ENCODE measurements at regions not wholly inside any gene's neighbourhood (a gene's known extent, or its start where the extent isn't known, plus 50 kb on each side); places are given as distances from the start of the nearest gene placed in this dataset.

DNA sequence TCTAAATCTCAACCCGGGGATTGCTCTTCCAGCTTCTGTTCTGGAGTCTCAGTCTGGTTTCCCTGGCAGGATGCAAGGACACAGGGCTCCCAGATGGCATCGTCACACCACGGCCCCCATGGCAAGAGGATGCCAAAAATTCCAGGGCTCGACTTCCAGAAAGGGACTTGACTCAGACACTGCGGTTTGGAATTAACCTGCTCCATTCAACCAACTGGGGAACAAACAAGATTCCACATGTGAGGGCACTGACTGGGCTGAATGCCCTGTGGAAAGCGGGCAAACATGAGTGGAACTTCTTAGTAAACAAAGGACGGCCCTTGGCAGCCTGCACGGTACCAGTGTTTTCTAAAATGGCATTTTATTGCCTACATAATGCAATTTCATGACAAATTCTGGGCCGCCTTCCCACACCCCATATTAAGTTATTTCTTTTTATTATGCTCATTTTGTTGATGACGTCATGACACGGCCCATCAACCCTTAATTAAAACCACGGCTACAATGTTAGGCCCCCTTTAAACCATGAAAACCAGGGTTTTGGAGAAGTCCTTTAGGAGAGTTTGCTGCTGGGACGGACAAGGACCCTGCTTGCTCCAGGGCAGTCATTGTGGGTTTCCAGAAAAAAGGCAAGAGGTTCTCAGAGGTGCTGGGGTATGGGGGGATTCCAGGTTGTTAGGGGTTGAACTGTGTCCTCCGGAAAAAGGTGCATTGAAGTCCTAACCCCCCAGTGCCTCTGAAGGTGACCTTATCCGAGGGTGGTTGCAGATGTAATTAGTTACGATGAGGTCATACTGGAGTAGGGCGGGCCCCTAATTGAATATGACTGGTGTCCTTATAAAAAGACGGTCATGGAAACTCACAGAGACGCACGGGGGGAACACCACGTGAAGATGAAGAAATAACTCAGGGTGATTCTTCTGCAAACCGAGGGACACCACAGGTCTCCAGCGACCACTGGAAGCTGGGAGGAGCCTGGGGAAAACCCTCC lies 205.6 kb downstream of the FOXL1 start:
- WGBS, 2 donors (ENCODE audit: extremely low coverage in 2 of 2, insufficient read length in 2 of 2, insufficient replicate concordance in 1 of 2): no CpG with 5 or more reads among the region's 23 CpGs

DNA sequence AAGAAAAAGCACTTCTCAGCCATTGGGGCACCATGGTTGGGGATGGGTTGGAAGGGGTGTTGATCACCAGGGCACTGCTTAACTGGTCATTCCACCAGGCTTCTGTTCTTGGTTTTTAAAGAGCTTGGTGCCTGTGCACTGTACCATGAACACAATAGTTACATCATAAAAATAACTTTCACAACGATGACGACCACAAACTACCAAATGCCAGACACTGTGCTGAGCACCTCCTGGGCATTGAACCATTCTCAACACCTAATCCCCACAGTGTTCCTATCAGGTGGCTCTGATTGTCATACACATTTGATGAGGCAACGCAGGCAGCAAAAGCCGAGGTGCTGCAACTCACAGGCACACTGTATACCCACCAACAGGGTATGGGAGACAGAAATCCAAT lies 208.0 kb downstream of the FOXL1 start:
- H3K4ac ChIP-seq (ENCODE audit: low read length): no peak overlapping the region
- H3K4me2 ChIP-seq (ENCODE audit: insufficient read depth, low read length, poor library complexity, severe bottlenecking): no peak overlapping the region
- no peak overlapping the region for H2AK5ac ChIP-seq (ENCODE audit: low read depth, low read length)
- no peaks in the 10 kb centered on the region for H3K79me1 ChIP-seq (ENCODE audit: low read depth, low read length)
- H3K23ac ChIP-seq (ENCODE audit: low read depth, low read length, poor library complexity): no peak overlapping the region
- no peak overlapping the region for H2BK15ac ChIP-seq (ENCODE audit: low read length)
- no peak overlapping the region for H2BK5ac ChIP-seq (ENCODE audit: low read length)
- no peak overlapping the region for H4K91ac ChIP-seq (ENCODE audit: low read depth, low read length, poor library complexity)
- no CpG with 5 or more reads among the region's 4 CpGs for WGBS, 2 donors (ENCODE audit: extremely low coverage in 2 of 2, insufficient read length in 2 of 2, insufficient replicate concordance in 1 of 2)
- no peaks in the 10 kb centered on the region for H3K9me3 ChIP-seq (replicated peaks in 1 of 2; ENCODE audit: control insufficient read depth in 2 of 2, insufficient read depth in 1 of 2, low read depth in 1 of 2, low read length in 2 of 2)
- no peak overlapping the region for H2BK120ac ChIP-seq (ENCODE audit: low read depth, low read length)
- no peak overlapping the region for H3K18ac ChIP-seq (ENCODE audit: low read length)
- no peak for DNase-seq (ENCODE audit: low spot score)
- H3K27me3 ChIP-seq (ENCODE audit: control insufficient read depth in 3 of 3, insufficient read depth in 3 of 3, low read depth in 1 of 3, low read length in 3 of 3): peaks cover 0 to 18% (median 0%) of the 10 kb centered on the region in 3 experiments
- no peaks in the 10 kb centered on the region for H3K36me3 ChIP-seq (replicated peaks in 1 of 2; ENCODE audit: control insufficient read depth in 2 of 2, insufficient read depth in 2 of 2, low read length in 2 of 2)
- no peak overlapping the region for H3K14ac ChIP-seq (ENCODE audit: low read length)
- H3K4me1 ChIP-seq (ENCODE audit: control insufficient read depth in 2 of 2, insufficient read depth in 1 of 2, low read depth in 1 of 2, low read length in 2 of 2): peaks cover 4 to 5% of the 10 kb centered on the region in 2 donors
- H3K27ac ChIP-seq (replicated peaks; ENCODE audit: low read length): no peak overlapping the region
- no peak overlapping the region for H3K4me3 ChIP-seq (ENCODE audit: low read length in 2 of 2)
- no peak overlapping the region for H3K9ac ChIP-seq (ENCODE audit: low read depth, low read length, poor library complexity)
- no peak overlapping the region for H4K8ac ChIP-seq (ENCODE audit: low read depth, low read length)
- no peak overlapping the region for H2BK12ac ChIP-seq (ENCODE audit: low read length)
- no peak overlapping the region for H2AFZ ChIP-seq (ENCODE audit: low read length)

More for the DNA sequence above, 205.6 kb downstream of the FOXL1 start:
- no peak overlapping the region for H3K18ac ChIP-seq (ENCODE audit: low read length)
- no peaks in the 10 kb centered on the region for H3K36me3 ChIP-seq (replicated peaks in 1 of 2; ENCODE audit: control insufficient read depth in 2 of 2, insufficient read depth in 2 of 2, low read length in 2 of 2)
- no peak overlapping the region for H3K9ac ChIP-seq (ENCODE audit: low read depth, low read length, poor library complexity)
- DNase-seq (ENCODE audit: low spot score): no peak
- no peak overlapping the region for H3K23ac ChIP-seq (ENCODE audit: low read depth, low read length, poor library complexity)
- H3K4me1 ChIP-seq (ENCODE audit: control insufficient read depth in 2 of 2, insufficient read depth in 1 of 2, low read depth in 1 of 2, low read length in 2 of 2): no peaks in the 10 kb centered on the region
- no peak overlapping the region for H3K4ac ChIP-seq (ENCODE audit: low read length)
- peaks cover 0 to 3% (median 0%) of the 10 kb centered on the region in 3 experiments for H3K27me3 ChIP-seq (ENCODE audit: control insufficient read depth in 3 of 3, insufficient read depth in 3 of 3, low read depth in 1 of 3, low read length in 3 of 3)
- H2BK120ac ChIP-seq (ENCODE audit: low read depth, low read length): no peak overlapping the region
- H3K79me1 ChIP-seq (ENCODE audit: low read depth, low read length): no peaks in the 10 kb centered on the region
- H4K91ac ChIP-seq (ENCODE audit: low read depth, low read length, poor library complexity): no peak overlapping the region
- no peak overlapping the region for H2BK15ac ChIP-seq (ENCODE audit: low read length)
- no peak overlapping the region for H4K8ac ChIP-seq (ENCODE audit: low read depth, low read length)
- no peak overlapping the region for H3K27ac ChIP-seq (replicated peaks; ENCODE audit: low read length)
- H2BK12ac ChIP-seq (ENCODE audit: low read length): no peak overlapping the region
- H3K9me3 ChIP-seq (replicated peaks in 1 of 2; ENCODE audit: control insufficient read depth in 2 of 2, insufficient read depth in 1 of 2, low read depth in 1 of 2, low read length in 2 of 2): no peaks in the 10 kb centered on the region
- H2BK5ac ChIP-seq (ENCODE audit: low read length): no peak overlapping the region
- H3K4me2 ChIP-seq (ENCODE audit: insufficient read depth, low read length, poor library complexity, severe bottlenecking): no peak overlapping the region
- H3K14ac ChIP-seq (ENCODE audit: low read length): no peak overlapping the region
- no peak overlapping the region for H2AK5ac ChIP-seq (ENCODE audit: low read depth, low read length)
- H2AFZ ChIP-seq (ENCODE audit: low read length): no peak overlapping the region
- no peak overlapping the region for H3K4me3 ChIP-seq (ENCODE audit: low read length in 2 of 2)

DNA sequence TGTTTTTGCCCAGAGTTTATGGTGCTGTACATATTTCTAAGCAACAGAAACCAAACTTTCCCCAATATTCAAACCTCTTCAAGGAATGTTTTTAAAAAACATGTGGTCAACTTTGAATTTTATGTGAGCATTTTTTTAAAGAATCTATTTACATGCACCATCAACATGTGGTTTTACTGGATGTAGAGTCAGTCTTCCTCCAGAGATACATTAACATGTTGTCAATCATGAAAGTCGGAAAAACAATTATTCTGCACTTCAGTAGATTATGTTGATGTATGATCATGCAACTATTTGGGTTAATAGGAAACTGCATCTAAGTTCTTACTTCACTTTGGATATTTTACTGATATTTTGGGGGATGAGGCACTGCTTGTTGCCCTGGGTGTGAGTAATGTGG lies 208.6 kb downstream of the FOXL1 start:
- H4K91ac ChIP-seq (ENCODE audit: low read depth, low read length, poor library complexity): no peak overlapping the region
- no peak overlapping the region for H2BK15ac ChIP-seq (ENCODE audit: low read length)
- no peak overlapping the region for H3K14ac ChIP-seq (ENCODE audit: low read length)
- no peak overlapping the region for H3K23ac ChIP-seq (ENCODE audit: low read depth, low read length, poor library complexity)
- no peak overlapping the region for H2AK5ac ChIP-seq (ENCODE audit: low read depth, low read length)
- no peak overlapping the region for H3K27ac ChIP-seq (replicated peaks; ENCODE audit: low read length)
- peaks cover 4 to 7% of the 10 kb centered on the region in 2 donors for H3K4me1 ChIP-seq (ENCODE audit: control insufficient read depth in 2 of 2, insufficient read depth in 1 of 2, low read depth in 1 of 2, low read length in 2 of 2)
- WGBS, 2 donors (ENCODE audit: extremely low coverage in 2 of 2, insufficient read length in 2 of 2, insufficient replicate concordance in 1 of 2): no CpG with 5 or more reads among the region's 1 CpG
- H3K79me1 ChIP-seq (ENCODE audit: low read depth, low read length): no peaks in the 10 kb centered on the region
- H3K9me3 ChIP-seq (replicated peaks in 1 of 2; ENCODE audit: control insufficient read depth in 2 of 2, insufficient read depth in 1 of 2, low read depth in 1 of 2, low read length in 2 of 2): no peaks in the 10 kb centered on the region
- no peak overlapping the region for H4K8ac ChIP-seq (ENCODE audit: low read depth, low read length)
- no peak overlapping the region for H2BK120ac ChIP-seq (ENCODE audit: low read depth, low read length)
- H3K18ac ChIP-seq (ENCODE audit: low read length): no peak overlapping the region
- no peak overlapping the region for H3K4me2 ChIP-seq (ENCODE audit: insufficient read depth, low read length, poor library complexity, severe bottlenecking)
- H3K27me3 ChIP-seq (ENCODE audit: control insufficient read depth in 3 of 3, insufficient read depth in 3 of 3, low read depth in 1 of 3, low read length in 3 of 3): peaks cover 0 to 18% (median 0%) of the 10 kb centered on the region in 3 experiments
- H3K36me3 ChIP-seq (replicated peaks in 1 of 2; ENCODE audit: control insufficient read depth in 2 of 2, insufficient read depth in 2 of 2, low read length in 2 of 2): no peaks in the 10 kb centered on the region
- no peak overlapping the region for H2BK12ac ChIP-seq (ENCODE audit: low read length)
- H3K4ac ChIP-seq (ENCODE audit: low read length): no peak overlapping the region
- H2AFZ ChIP-seq (ENCODE audit: low read length): no peak overlapping the region
- H2BK5ac ChIP-seq (ENCODE audit: low read length): no peak overlapping the region
- no peak overlapping the region for H3K9ac ChIP-seq (ENCODE audit: low read depth, low read length, poor library complexity)
- no peak for DNase-seq (ENCODE audit: low spot score)
- H3K4me3 ChIP-seq (ENCODE audit: low read length in 2 of 2): no peak overlapping the region

DNA sequence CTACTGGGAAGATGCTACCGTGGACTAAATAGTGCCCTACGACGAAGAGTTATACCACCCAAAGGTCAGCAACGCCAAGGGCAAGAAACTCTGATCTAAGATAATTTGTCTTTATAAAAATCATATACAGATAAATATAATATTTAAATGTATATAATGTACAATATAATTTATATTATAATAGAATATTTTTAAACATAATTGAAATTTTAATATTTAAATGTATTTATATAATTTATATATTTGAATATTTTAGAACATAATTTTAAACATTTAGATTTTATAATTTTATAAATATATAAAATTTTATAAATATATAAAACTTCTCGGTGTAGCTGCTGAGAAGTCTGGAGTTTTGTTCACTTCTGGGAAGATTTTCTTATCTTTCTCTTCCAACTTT lies 209.2 kb downstream of the FOXL1 start:
- Histone ChIP-seq H2BK120ac (ENCODE audit: low read depth, low read length) (no peak overlapping the region), H2BK5ac (ENCODE audit: low read length) (no peak overlapping the region), H3K27me3 (ENCODE audit: control insufficient read depth in 3 of 3, insufficient read depth in 3 of 3, low read depth in 1 of 3, low read length in 3 of 3) (peaks cover 0 to 18% (median 0%) of the 10 kb centered on the region in 3 experiments), H2BK15ac (ENCODE audit: low read length) (no peak overlapping the region), H2BK12ac (ENCODE audit: low read length) (no peak overlapping the region), H3K14ac (ENCODE audit: low read length) (no peak overlapping the region), H3K4me3 (ENCODE audit: low read length in 2 of 2) (no peak overlapping the region), H4K8ac (ENCODE audit: low read depth, low read length) (no peak overlapping the region), H3K9ac (ENCODE audit: low read depth, low read length, poor library complexity) (no peak overlapping the region), H3K4me1 (ENCODE audit: control insufficient read depth in 2 of 2, insufficient read depth in 1 of 2, low read depth in 1 of 2, low read length in 2 of 2) (peaks cover 4 to 9% of the 10 kb centered on the region in 2 donors), H2AFZ (ENCODE audit: low read length) (no peak overlapping the region), H2AK5ac (ENCODE audit: low read depth, low read length) (no peak overlapping the region), H3K23ac (ENCODE audit: low read depth, low read length, poor library complexity) (no peak overlapping the region), H3K18ac (ENCODE audit: low read length) (no peak overlapping the region), H4K91ac (ENCODE audit: low read depth, low read length, poor library complexity) (no peak overlapping the region), H3K36me3 (replicated peaks in 1 of 2; ENCODE audit: control insufficient read depth in 2 of 2, insufficient read depth in 2 of 2, low read length in 2 of 2) (no peaks in the 10 kb centered on the region), H3K79me1 (ENCODE audit: low read depth, low read length) (no peaks in the 10 kb centered on the region), H3K27ac (replicated peaks; ENCODE audit: low read length) (no peak overlapping the region), H3K4ac (ENCODE audit: low read length) (no peak overlapping the region), H3K9me3 (replicated peaks in 1 of 2; ENCODE audit: control insufficient read depth in 2 of 2, insufficient read depth in 1 of 2, low read depth in 1 of 2, low read length in 2 of 2) (no peaks in the 10 kb centered on the region), H3K4me2 (ENCODE audit: insufficient read depth, low read length, poor library complexity, severe bottlenecking) (no peak overlapping the region)
- no CpG with 5 or more reads among the region's 5 CpGs for WGBS, 2 donors (ENCODE audit: extremely low coverage in 2 of 2, insufficient read length in 2 of 2, insufficient replicate concordance in 1 of 2)
- no peak for DNase-seq (ENCODE audit: low spot score)
